Activated naive CD4-positive, alpha-beta T cell treated with Interleukin-2 at 50 U/mL for 16 hours (primary cell): ENCODE measurements at regions not wholly inside any gene's neighbourhood (a gene's known extent, or its start where the extent isn't known, plus 50 kb on each side); places are given as distances from the start of the nearest gene placed in this dataset.
"Not testable (repeated sequence)": the region's sequence is repeated elsewhere in the genome, so short reads cannot be mapped to it uniquely, and the experiment has no call there.

Experiments
- DNase-seq: peaks from one replicate; pipeline ENCODE4 v3.0.0-alpha.2; 2020

DNA sequence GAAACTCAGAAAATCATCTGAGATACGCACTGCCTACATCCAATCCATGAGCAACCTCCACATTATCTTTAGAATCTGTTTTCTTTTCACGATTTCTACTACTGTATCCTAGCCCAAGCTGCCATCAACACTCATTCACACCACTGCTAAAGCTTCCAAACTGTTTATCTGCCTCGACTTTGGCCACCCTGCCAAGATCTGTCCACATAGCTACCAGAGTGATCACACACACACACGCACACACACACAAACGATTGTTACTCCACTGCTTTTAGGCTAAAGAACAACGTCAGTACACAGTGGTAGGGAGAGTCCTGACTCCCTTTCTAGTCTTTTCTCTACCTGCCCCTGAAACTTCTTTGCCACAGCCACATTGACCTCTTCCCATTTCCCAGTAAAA lies 142.0 kb downstream of the CCDC71L start:
- no peak for DNase-seq

DNA sequence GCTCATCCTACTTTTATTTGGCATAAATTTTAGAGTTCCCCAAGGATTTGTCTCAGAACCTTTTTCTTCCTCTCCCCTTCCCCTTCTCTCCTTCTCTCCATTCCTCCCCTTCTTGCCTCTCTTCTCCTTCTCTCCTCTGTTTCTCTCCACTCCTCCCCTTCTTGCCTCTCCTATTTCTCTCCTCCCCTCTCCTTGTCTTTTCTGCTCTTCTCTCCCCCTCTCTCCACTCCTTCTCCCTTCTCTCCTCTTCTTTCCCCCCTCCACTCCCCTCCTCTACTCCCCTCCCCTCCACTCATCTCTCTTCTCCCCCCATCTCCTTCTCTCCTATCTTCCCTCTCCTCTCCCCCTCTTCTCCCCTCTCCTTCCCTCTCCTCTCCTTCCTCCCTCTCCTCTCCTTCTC lies 142.7 kb downstream of the CCDC71L start:
- no peak for DNase-seq

DNA sequence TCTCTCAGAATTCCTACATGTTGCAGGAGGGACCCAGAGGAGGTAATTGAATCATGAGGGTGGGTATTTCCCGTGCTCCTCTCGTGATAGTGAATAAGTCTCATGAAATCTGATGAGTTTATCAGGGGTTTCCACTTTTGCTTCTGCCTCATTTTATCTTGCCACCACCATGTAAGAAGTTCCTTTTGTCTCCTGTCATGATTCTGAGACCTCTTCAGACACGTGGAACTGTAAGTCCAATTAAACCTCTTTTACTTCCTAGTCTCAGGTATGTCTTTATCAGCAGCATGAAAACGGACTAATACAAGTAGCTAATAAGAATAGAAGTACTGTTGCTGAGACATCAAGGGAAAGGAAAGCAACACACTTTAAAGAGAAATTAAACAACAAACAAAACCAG lies 143.4 kb downstream of the CCDC71L start:
- no peak for DNase-seq

DNA sequence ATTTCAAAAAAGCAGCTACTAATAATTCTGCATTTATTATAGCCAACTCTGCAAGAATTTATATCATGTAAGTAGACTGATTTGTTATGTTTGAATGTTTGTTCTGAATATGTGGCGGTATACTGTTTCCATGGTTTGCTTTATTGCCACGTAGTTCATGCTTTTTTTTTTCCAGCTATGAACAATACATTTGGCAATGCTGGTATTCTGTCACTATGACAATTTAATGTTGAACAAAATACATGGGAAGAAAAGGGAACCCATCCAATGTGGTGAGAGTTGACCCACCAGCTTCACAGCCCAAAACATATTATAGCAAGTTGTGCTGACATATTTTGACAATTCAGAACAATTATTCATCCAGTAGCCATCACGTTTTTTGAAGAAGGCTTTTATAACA lies 145.6 kb downstream of the CCDC71L start:
- no peak for DNase-seq

DNA sequence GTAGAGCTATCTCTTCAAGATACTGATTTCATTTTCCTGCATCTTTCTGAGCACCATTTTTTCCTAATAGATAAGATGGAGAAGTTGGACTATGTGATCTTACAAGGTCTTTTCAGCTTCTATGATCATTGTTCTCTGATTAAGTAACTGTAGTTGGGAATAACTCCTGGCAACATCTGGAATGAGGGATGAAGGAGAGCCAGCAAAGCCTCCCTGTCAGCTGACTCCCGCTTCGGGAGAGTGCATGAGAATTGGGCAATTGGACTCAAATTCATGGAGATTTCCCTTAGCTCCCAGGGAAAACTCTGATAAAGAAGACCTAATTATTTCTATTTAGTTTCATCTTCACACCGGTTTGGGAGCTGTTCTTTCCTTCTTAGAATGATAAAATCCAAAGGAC lies 146.1 kb downstream of the CCDC71L start:
- no peak for DNase-seq

DNA sequence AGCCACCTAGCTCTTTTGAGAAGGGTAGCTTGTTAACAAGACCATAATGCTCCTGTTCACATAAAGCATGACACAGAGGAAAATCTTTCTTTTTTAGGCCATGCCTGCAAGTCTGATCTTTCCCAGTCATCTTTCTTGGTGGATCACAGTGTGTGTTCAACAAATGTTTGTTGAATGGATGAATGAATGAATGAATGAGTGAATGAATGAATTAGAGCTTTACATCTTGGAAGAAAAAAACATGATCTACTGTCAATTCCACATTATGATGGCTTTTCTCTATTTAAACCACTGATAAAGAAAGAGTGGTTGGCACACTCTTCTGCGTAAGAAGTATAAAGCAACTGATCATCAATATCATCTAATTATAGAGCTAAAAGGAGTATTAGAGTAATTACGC lies 148.7 kb downstream of the CCDC71L start:
- DNase-seq: no peak

DNA sequence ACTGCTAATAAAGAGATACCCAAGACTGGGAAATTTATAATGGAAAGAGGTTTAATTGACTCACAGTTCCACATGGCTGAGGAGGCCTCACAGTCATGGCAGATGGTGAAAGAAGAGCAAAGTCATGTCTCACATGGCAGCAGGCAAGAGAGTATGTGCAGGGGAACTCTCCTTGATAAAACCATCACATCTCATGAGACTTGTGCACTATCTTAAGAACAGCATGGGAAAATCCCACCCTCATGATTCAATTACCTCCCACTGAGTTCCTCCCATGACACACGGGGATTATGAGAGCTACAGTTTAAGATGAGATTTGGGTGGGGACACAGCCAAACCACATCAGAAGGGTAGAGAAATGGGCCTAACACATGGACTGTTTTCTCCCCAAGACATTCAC lies 156.3 kb downstream of the CCDC71L start:
- peak; percentile 23 for DNase-seq

DNA sequence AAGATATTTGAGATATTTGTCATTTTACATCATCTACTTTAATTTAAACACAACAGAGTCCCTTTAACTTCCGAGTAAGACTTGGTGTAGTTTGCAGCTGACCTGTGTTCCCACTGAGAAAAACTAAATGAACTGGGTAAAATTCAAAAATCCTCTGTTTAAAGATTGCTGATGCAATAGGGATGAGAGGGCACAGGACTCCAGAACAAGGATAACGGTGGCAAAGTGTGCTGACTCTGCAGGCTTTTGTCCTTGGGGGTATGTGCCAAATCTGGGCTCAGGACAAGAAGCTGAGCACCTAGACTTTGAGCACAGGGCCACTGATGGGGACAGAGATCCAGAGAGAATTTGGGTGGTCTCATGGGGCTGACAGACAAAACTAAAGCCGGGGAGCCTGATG lies 156.8 kb downstream of the CCDC71L start:
- no peak for DNase-seq

DNA sequence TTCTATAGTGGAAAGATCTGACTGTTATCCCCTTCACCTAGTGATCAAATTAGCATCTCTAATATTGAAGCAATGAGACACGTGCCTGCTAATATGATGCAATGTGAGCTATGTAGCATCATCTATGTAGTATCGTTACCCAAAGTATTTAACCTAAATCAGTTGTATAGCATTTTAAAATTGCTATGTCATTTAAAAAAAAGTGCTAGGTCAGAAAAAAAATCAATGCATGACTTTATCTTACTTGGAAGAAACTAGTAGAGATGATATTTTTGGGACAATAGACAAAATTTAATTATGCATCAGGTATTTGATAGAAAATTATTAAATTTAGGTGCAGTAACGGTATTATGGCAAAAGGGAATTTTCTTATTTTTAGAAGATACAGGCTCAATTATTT lies 157.3 kb downstream of the CCDC71L start:
- no peak for DNase-seq

DNA sequence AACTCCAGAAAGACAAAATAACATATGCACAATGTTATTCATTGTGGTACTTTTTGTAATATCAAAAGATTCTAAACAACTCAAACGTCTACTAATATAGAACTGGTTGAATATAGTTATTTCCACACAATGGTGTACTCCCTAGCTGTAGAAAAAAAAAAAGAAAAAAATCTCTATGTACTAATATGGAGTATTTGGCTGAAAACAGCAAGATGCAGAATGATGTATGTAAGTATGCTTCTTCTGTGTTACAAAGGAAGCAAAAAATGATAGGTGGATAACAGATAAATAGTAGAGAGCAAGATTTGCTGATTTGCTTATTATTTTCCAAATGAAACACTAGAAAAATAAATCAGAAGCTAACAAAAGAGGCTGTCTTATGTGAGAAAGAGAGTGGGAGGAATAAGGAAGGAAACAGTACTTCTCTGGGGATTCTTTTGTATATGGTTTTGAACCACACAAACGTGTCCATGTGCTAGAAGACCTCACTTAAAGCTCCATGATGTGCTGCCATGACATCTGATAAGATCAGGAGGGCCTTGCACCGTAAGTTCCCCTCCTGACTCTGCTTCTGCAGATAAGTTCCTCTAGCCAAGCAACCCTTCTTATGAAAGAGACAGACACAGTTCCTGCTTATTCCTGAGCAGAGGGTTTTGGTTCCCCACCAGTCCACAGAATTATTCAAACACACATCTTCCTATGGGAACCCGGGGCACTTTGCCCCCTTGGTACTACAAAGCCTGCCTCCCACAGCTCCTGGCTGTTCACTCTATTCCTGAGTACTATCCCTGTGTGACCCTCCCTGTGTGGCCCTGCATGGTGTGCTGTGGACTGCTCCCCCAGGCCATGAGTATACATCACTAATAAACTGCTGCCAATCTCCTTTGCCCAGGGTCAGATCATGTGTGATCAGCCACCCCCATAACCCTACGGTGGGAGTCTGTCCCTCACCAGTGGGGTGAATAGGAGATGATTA lies 159.1 kb downstream of the CCDC71L start:
- DNase-seq: no peak

DNA sequence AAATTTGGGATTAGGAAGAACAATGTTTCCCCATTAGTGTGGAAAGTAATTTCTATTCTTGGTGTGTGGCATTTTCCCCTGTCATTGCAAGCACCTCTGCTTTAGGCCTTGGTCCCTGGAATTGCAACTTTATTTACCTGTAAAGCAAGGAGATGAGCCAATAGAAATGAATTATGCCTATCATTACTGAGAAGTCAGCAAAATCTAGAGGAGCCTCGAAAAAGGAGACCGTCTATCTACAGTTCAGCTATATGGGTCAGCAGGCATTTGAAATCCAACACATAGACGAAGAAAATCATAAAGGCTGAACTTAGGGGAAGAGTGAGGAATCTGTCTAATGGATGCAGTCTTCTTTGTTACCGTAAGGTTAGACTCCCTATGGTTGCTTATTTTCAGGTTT lies 161.1 kb downstream of the CCDC71L start:
- DNase-seq: no peak

DNA sequence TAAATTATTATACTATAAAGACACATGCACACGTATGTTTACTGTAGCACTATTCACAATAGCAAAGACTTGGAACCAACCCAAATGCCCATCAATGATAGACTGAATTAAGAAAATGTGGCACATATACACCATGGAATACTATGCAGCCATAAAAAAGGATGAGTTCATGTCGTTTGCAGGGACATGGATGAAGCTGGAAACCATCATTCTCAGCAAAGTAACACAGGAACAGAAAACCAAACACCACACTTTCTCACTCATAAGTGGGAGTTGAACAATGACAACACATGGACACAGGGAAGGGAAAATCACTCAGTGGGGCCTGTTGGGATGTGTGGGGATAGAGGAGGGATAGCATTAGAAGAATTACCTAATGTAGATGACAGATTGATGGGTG lies 163.0 kb downstream of the CCDC71L start:
- DNase-seq: not testable (repeated sequence)

DNA sequence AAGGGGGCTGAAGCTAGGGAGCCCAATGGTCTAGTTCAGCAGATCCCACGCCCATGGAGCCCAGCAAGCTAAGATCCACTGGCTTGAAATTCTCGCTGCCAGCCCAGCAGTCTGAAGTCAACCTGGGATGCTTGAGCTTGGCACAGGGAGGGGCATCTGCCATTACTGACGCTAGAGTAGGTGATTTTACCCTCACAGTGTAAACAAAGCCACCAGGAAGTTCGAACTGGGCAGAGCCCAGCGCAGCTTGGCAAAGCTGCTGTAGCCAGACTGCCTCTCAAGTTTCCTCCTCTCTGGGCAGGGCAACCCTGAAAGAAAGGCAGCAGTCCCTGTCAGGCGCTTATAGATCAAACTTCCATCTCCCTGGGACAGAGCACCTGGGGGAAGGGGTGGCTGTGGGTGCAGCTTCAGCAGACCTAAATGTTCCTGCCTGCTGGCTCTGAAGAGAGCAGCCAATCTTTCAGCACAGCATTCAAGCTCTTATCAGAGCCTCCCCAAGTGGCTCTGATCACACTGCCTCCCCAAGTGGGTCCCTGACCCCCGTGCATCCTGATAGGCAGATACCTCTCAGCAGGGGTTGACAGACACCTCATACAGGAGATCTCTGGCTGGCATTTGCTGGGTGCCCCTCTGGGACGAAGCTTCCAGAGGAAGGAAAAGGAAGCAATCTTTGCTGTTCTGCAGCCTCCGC lies 167.8 kb downstream of the CCDC71L start:
- no peak for DNase-seq

DNA sequence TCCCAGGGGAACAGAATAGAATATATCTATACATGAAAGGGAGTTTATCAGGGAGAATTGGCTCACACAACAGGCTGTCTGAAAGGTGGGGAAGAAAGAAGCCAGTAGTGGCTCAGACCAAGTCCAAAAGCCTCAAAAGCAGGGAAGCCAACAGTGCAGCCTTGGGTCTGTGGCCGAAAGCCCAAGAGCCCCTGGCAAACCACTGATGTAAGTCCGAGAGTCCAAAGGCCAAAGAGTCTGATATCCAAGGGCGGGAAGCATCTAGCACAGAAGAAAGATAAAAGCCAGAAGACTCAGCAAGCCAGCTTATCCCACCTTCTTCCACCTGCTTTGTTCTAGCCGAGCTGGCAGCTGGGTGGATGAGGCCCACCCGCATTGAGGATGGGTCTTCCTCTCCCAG lies 172.5 kb downstream of the CCDC71L start:
- DNase-seq: no peak

DNA sequence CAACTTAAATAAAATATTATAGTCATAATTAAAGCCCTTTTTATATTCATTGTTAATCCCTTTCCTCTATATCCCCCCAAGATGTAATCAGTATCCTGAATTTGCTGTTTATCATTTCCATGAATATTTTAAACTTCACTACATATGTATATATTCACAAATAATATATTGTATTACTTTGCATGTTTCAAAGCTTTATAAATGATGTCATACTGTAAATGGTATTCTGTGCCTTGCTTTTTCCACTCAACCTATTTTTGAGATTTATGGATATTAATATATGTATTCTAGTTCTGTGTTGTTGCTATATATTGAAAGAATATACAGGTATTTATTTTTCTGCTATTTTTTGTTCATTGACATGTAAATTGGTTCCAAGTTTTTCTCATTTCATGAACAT lies 173.1 kb downstream of the CCDC71L start:
- DNase-seq: no peak

DNA sequence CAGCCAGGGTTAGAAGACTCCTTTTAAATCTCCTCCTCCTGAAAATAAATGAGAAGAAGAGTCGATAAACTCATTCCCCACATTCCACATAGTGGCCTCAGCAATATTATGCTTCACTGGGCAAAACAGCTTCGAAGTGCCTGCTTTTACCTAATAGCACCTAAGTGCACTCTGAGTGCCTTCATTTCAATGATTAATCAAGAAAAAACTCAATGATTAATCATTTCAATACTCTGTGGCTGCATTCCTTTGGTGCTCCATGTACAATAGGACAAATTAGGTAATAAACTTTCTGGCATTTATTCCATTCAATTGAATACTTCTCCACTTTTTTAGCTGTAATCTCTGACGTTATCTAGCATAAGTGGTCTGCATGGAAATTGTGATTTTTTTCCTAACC lies 174.6 kb downstream of the CCDC71L start:
- no peak for DNase-seq

DNA sequence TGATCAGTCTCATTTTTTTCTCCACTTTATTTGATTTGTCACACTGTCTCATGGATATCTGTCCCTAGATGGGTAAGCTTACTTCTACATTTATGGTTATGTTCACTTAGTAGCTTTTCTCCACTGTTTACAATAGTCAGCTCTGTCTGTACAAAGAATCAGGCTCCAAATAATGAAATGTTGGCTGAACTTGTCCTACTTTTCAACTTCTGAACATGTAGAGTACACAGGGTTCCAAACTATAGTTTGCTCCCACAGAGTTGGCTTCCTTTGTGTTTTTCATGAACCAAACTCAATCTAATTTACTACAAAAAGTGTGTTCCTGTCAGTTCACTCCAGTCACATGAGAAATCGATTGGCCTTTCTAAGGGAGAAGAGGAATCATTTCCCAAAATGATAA lies 175.0 kb downstream of the CCDC71L start:
- no peak for DNase-seq

DNA sequence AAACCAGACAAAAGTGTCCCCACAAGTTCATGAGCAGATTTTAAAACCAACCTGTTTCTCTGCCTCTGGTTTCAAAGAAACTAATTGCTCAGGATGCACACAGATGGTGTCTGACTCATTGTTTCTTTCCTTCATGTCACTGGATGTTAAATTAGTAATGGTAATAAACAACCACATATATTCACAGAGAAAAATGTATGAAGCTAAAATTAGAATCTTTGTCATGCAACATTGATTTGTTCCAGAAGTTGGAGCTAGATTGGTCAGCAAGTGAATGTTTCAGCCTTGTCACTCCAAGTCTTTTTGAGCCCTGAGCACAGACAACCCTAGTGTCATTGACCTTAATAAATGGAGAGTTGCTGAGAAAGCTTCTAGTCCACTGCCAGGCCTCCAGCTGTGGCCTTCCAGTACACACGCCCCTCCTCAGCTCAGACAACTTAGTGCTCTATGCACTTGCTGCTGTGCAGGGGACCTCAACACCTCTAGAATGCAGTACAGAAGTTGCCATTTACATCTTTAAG lies 175.9 kb downstream of the CCDC71L start:
- DNase-seq: peak; percentile 14

DNA sequence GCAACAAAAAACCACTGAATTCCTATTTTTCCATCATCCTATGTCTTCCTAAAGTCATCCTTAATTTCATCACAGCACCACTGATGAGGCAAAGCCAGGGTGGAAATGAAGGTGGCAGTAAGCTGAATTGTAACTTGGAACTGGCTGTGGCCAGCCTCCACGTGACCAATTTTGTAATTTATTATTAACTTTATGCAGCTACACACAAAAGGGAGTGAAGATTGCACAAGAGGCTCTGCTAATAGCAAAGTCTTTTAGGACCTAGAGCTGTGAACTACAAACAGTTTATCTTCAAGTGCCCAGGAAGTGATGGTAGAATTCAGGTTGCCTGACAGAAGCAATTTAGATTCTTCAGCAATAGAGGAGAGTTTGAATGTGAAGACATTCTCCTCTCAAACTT lies 176.4 kb downstream of the CCDC71L start:
- no peak for DNase-seq

DNA sequence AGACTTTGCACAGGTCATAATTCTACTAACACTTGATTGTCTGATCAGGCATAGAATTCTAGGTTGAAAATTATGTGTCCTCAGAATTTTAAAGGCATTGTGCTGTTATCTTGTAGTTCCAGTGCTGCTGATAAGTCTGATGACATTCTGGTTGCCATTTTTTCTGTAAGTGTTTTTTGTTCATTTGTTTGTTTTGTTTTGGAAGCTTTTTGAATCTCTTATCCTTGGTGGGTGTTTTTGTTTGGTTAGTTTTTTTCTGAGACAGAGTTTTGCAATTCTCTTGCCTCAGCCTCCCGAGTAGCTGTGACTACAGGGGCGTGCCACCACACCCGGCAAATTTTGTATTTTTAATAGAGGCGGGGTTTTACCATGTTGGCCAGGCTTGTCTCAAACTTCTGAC lies 178.9 kb downstream of the CCDC71L start:
- no peak for DNase-seq

DNA sequence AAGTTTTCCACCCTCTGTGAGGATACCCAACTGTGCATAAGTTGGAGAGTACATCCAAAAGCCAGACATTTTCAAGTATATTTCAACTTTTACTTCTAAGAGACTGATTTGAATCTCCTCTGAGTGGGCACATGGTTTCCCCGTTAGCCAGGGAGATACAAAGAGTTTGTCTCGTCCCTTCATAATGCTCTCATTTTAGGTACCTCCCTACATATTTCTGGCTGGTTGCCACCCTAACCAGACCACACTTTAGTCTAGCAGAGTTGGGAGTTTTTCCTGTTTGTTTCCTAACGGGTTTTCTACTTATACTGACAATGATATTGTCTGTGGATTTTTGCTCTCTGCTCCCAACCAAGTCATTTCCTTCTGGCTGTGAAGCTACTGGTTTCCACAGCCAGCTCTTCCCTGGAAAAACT lies 180.3 kb downstream of the CCDC71L start:
- no peak for DNase-seq

DNA sequence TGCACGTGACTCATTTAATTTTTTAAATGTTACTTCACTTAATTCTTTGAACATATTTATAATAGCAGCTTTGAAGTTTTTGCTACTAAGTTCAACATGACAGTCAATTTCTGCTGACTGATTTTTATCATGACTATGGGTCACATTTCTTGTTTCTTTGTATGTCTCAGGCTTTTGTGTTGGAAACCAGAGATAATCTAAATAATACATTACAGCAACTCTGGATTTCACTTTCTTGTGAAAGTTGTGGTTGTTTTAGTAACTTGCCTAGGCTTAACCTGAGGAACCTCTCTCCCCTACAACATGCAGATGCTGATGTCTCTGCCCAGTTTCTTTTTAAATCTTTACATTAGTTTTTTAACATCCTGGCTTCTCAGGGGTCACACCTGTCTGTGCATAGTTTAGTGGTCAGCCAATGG lies 180.8 kb downstream of the CCDC71L start:
- no peak for DNase-seq

DNA sequence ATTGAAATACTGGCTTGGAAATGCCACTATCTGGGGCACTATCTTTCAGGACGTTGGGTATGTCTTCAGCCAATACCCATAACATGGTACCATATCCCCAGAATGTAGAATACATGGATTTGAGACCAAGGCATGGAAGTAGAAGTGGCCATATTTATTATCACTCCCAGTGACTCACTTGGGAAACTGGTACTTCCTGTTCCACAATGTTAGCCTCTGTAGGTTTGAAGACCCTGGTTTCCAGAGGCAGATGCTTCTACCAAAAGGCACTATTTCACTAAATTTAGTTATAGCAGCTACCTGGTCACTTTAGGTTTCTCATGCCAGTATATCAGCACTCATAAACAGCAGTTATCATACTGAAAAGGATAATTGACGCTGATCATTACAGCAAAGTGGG lies 184.2 kb downstream of the CCDC71L start:
- no peak for DNase-seq

DNA sequence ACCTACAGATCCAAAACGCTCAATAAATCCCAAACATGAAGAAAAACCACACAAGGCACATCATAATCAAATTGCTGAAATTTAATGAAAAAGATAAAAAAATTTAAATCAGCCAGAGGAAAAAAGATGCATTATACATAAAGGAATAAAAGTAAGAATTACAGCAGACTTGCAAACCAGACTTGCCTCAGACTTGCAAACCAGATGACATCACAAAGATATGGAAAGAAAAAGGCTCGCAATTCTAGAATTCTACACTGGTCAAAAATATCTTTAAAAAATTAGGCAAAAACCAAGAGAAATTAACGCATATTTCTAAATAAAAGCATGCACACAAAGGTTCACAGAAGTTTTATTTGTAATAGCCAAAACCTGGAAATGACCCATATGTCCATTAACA lies 188.0 kb upstream of the NAMPT start:
- DNase-seq: no peak
